Liver (tissue), 3 donors: ENCODE measurements at regions not wholly inside any gene's neighbourhood (a gene's known extent, or its start where the extent isn't known, plus 50 kb on each side); places are given as distances from the start of the nearest gene placed in this dataset.

Source experiments
- EGR1 ChIP-seq, 2 donors: IDR thresholded peaks; 2 replicates each; pipeline ENCODE4 v1.6.1; 2016 to 2018; ENCODE audit warnings: antibody characterized with exemption in 2 of 2, low read depth in 2 of 2
- FOXA1 ChIP-seq: IDR thresholded peaks from 2 replicates; pipeline ENCODE4 v1.6.1; 2016; ENCODE audit warnings: antibody characterized with exemption
- MAX ChIP-seq: IDR thresholded peaks from 2 replicates; pipeline ENCODE4 v1.6.1; 2016; ENCODE audit warnings: antibody characterized with exemption
- RAD21 ChIP-seq, 2 donors: IDR thresholded peaks; 2 replicates each; pipeline ENCODE4 v1.6.1; 2016; ENCODE audit warnings: antibody characterized with exemption in 2 of 2, mild to moderate bottlenecking in 2 of 2
- RXRA ChIP-seq, 2 donors: IDR thresholded peaks; 2 replicates each; pipeline ENCODE4 v1.6.1; 2017 to 2018; ENCODE audit warnings: antibody characterized with exemption in 2 of 2, mild to moderate bottlenecking in 1 of 2
- SP1 ChIP-seq: IDR thresholded peaks from 2 replicates; pipeline ENCODE4 v1.6.1; 2018; ENCODE audit warnings: antibody characterized with exemption, mild to moderate bottlenecking
- TAF1 ChIP-seq: conservative IDR thresholded peaks from 2 replicates; pipeline ENCODE4 v1.6.1; 2016; ENCODE audit warnings: antibody characterized with exemption, mild to moderate bottlenecking
- YY1 ChIP-seq: IDR thresholded peaks from 2 replicates; pipeline ENCODE4 v1.6.1; 2016; ENCODE audit warnings: antibody characterized with exemption, mild to moderate bottlenecking
- ZBTB33 ChIP-seq: IDR thresholded peaks from 2 replicates; pipeline ENCODE4 v1.6.1; 2016; ENCODE audit warnings: antibody characterized with exemption
- TF ChIP-seq, protein P1 (sequence below): IDR thresholded peaks from 2 replicates; pipeline ENCODE4 v1.6.1; 2016; ENCODE audit warnings: antibody characterized with exemption, mild to moderate bottlenecking
- TF ChIP-seq, protein P2 (sequence below): fragments of 150-350 bp; IDR thresholded peaks from 2 replicates; pipeline ENCODE4 v1.5.1; 2017; ENCODE audit warnings: improper control_type of control experiment, low read depth, low read length; ENCODE audit not compliant: missing input control
- donor health status: healthy.
- donor health status: healthy.

GRCh38 chr15:92796161-92796611 is 103.9 kb upstream of the CHD2 start:
- TF ChIP-seq SP1 = no peak
- TF ChIP-seq, protein P1, sequence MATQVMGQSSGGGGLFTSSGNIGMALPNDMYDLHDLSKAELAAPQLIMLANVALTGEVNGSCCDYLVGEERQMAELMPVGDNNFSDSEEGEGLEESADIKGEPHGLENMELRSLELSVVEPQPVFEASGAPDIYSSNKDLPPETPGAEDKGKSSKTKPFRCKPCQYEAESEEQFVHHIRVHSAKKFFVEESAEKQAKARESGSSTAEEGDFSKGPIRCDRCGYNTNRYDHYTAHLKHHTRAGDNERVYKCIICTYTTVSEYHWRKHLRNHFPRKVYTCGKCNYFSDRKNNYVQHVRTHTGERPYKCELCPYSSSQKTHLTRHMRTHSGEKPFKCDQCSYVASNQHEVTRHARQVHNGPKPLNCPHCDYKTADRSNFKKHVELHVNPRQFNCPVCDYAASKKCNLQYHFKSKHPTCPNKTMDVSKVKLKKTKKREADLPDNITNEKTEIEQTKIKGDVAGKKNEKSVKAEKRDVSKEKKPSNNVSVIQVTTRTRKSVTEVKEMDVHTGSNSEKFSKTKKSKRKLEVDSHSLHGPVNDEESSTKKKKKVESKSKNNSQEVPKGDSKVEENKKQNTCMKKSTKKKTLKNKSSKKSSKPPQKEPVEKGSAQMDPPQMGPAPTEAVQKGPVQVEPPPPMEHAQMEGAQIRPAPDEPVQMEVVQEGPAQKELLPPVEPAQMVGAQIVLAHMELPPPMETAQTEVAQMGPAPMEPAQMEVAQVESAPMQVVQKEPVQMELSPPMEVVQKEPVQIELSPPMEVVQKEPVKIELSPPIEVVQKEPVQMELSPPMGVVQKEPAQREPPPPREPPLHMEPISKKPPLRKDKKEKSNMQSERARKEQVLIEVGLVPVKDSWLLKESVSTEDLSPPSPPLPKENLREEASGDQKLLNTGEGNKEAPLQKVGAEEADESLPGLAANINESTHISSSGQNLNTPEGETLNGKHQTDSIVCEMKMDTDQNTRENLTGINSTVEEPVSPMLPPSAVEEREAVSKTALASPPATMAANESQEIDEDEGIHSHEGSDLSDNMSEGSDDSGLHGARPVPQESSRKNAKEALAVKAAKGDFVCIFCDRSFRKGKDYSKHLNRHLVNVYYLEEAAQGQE = no peak
- TF ChIP-seq, protein P2, sequence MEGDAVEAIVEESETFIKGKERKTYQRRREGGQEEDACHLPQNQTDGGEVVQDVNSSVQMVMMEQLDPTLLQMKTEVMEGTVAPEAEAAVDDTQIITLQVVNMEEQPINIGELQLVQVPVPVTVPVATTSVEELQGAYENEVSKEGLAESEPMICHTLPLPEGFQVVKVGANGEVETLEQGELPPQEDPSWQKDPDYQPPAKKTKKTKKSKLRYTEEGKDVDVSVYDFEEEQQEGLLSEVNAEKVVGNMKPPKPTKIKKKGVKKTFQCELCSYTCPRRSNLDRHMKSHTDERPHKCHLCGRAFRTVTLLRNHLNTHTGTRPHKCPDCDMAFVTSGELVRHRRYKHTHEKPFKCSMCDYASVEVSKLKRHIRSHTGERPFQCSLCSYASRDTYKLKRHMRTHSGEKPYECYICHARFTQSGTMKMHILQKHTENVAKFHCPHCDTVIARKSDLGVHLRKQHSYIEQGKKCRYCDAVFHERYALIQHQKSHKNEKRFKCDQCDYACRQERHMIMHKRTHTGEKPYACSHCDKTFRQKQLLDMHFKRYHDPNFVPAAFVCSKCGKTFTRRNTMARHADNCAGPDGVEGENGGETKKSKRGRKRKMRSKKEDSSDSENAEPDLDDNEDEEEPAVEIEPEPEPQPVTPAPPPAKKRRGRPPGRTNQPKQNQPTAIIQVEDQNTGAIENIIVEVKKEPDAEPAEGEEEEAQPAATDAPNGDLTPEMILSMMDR = no peak
- TF ChIP-seq TAF1 = no peak
- TF ChIP-seq YY1 = no peak
- no peak for TF ChIP-seq ZBTB33
- TF ChIP-seq EGR1 (IDR thresholded peaks at IDR 0.05; ENCODE audit: low read depth in 2 of 2) = no peak
- no peak for TF ChIP-seq RXRA (IDR thresholded peaks at IDR 0.05)
- no peak for TF ChIP-seq MAX
- TF ChIP-seq FOXA1 = no peak
- TF ChIP-seq RAD21 (IDR thresholded peaks at IDR 0.05) = no peak
